Upper lobe of right lung (tissue), 1 donor: ENCODE measurements at regions not wholly inside any gene's neighbourhood (a gene's known extent, or its start where the extent isn't known, plus 50 kb on each side); places are given as distances from the start of the nearest gene placed in this dataset.

Experiments
- ATAC-seq: fragments of 200-7000 bp; cut with Tn5 transposase; one replicate; pipeline ENCODE4 v1.9.1; 2020; ENCODE audit warnings: mild to moderate bottlenecking, moderate library complexity
- DNase-seq: peaks from one replicate; pipeline ENCODE4 v3.0.0-alpha.2; 2020
- H3K27ac ChIP-seq: fragments of 200-600 bp; one replicate; pipeline ENCODE4 v1.8.0; 2022
- H3K27me3 ChIP-seq: fragments of 200-600 bp; one replicate; pipeline ENCODE4 v1.8.0; 2022; ENCODE audit warnings: mild to moderate bottlenecking
- H3K36me3 ChIP-seq: fragments of 200-600 bp; one replicate; pipeline ENCODE4 v1.8.0; 2022
- H3K4me1 ChIP-seq: fragments of 200-600 bp; one replicate; pipeline ENCODE4 v1.8.0; 2022
- H3K4me3 ChIP-seq: fragments of 200-600 bp; one replicate; pipeline ENCODE4 v1.8.0; 2022; ENCODE audit warnings: mild to moderate bottlenecking
- H3K9me3 ChIP-seq: fragments of 200-600 bp; one replicate; pipeline ENCODE4 v1.8.0; 2022
- CTCF ChIP-seq: fragments of 200-600 bp; IDR thresholded peaks from one replicate; pipeline ENCODE4 v1.8.0; 2022; ENCODE audit warnings: antibody characterized with exemption
- intact Hi-C: fragments of 100-400 bp; cut with DNase I; formaldehyde crosslinking; loops from one replicate; pipeline ENCODE4 v1.11.0; 2022
- donor health status: DM: no; HTN: yes; CAD: no; lungs with severe emphysema.

DNA sequence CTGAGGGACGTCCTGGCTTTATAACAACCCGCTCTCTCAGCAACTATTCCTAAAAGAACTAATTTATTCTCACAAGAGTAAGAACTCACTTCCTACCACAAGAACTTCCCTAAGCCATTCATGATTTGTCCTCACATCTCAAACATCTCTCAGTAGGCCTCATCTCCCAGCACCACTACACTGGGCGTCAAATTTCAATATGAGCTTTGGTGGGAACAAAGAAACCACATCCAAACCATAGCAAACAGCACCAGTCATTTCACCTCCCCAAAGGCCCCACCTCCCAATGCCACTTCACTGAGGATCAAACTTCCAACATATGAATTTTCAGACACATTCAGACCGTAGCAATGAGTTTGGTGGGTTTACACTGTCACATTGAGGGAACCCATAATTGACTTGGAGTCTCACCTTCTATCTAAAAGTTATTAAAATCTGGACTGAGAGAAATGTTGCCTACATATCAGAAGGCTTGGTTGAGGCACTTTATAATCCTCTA, 116.4 kb upstream of the AGBL1 start:
- TF ChIP-seq CTCF, result no peak
- H3K36me3 ChIP-seq, result no peaks in the 10 kb centered on the region
- no peak for ATAC-seq
- no peaks in the 10 kb centered on the region for H3K4me1 ChIP-seq
- H3K4me3 ChIP-seq, result no peak overlapping the region
- intact Hi-C loops, result no loop called here
- no peak for DNase-seq
- H3K27me3 ChIP-seq, result no peaks in the 10 kb centered on the region
- no peaks in the 10 kb centered on the region for H3K9me3 ChIP-seq
- no peak overlapping the region for H3K27ac ChIP-seq

GRCh38 chr15:85964471-85964870, 115.2 kb upstream of the AGBL1 start:
- ATAC-seq, result no peak
- DNase-seq, result no peak
- Histone ChIP-seq H3K27ac (no peak overlapping the region), H3K27me3 (no peaks in the 10 kb centered on the region), H3K4me3 (no peak overlapping the region), H3K36me3 (no peaks in the 10 kb centered on the region), H3K4me1 (no peaks in the 10 kb centered on the region), H3K9me3 (no peaks in the 10 kb centered on the region)
- intact Hi-C loops, result no loop called here
- no peak for TF ChIP-seq CTCF

GRCh38 chr15:85967553-85967952, 112.1 kb upstream of the AGBL1 start:
- H3K4me3 ChIP-seq, result no peak overlapping the region
- H3K27me3 ChIP-seq, result no peaks in the 10 kb centered on the region
- no peaks in the 10 kb centered on the region for H3K4me1 ChIP-seq
- ATAC-seq (no peak), DNase-seq (no peak)
- no peak for TF ChIP-seq CTCF
- no peaks in the 10 kb centered on the region for H3K9me3 ChIP-seq
- no peak overlapping the region for H3K27ac ChIP-seq
- intact Hi-C loops, result no loop called here
- no peaks in the 10 kb centered on the region for H3K36me3 ChIP-seq

GRCh38 chr15:85972805-85973540, 106.7 kb upstream of the AGBL1 start:
- Histone ChIP-seq H3K27me3 (no peaks in the 10 kb centered on the region), H3K4me1 (no peaks in the 10 kb centered on the region), H3K9me3 (no peaks in the 10 kb centered on the region), H3K36me3 (no peaks in the 10 kb centered on the region), H3K27ac (no peak overlapping the region), H3K4me3 (no peak overlapping the region)
- no peak for TF ChIP-seq CTCF
- intact Hi-C loops, result no loop called here
- DNase-seq (no peak), ATAC-seq (no peak)

GRCh38 chr15:85973584-85974347, 105.9 kb upstream of the AGBL1 start:
- H3K27ac ChIP-seq, result no peak overlapping the region
- no peaks in the 10 kb centered on the region for H3K27me3 ChIP-seq
- TF ChIP-seq CTCF, result no peak
- H3K4me1 ChIP-seq, result no peaks in the 10 kb centered on the region
- ATAC-seq, result no peak
- no peaks in the 10 kb centered on the region for H3K36me3 ChIP-seq
- H3K9me3 ChIP-seq, result no peaks in the 10 kb centered on the region
- no peak for DNase-seq
- intact Hi-C loops, result no loop called here
- H3K4me3 ChIP-seq, result no peak overlapping the region
